Endothelial cell of umbilical vein (primary cell): ENCODE measurements at regions not wholly inside any gene's neighbourhood (a gene's known extent, or its start where the extent isn't known, plus 50 kb on each side); places are given as distances from the start of the nearest gene placed in this dataset.

Source experiments
- BruUV-seq: library from RNA; stranded (reverse); fragments of 400-500 nt; replicated peaks from 2 replicates; lab custom pipeline; 2021; lab: Mats Ljungman, UMichigan
- CTCF ChIA-PET: fragments of 300-600, 350-600 bp; sonication (Branson Sonifier 250); formaldehyde crosslinking; loops from one replicate; lab custom pipeline; 2021; ENCODE audit warnings: antibody characterized with exemption, inconsistent platforms; lab: Charles Lee
- POLR2A ChIA-PET: fragments of 300-600, 350-600 bp; sonication (Branson Sonifier 250); formaldehyde crosslinking; loops from one replicate; lab custom pipeline; 2021; ENCODE audit warnings: antibody characterized with exemption, inconsistent platforms; lab: Charles Lee
- DNase-seq: peaks from one replicate; pipeline ENCODE4 v3.0.0-alpha.2; 2011; ENCODE audit warnings: low read depth, low spot score
- FAIRE-seq: peaks from 2 replicates; lab custom pipeline; 2011; peaks lifted over from hg19 to GRCh38; lab: Jason Lieb, UNC
- H2AFZ ChIP-seq: 2 replicates; pipeline ENCODE4 v1.6.0; 2012; ENCODE audit warnings: low read depth, low read length, control low read depth, inconsistent platforms
- H3K27ac ChIP-seq: 2 replicates; pipeline ENCODE4 v1.5.1; 2011; ENCODE audit warnings: low read depth, mild to moderate bottlenecking, control low read depth, low read length, moderate library complexity; ENCODE audit not compliant: insufficient read depth
- H3K27me3 ChIP-seq, 2 experiments: 2 replicates each; pipeline versions ENCODE4 v1.6.0 to v1.6.1; 2011; ENCODE audit warnings: low read length in 2 of 2, mixed read lengths in 1 of 2; ENCODE audit not compliant: control insufficient read depth in 2 of 2, insufficient read depth in 2 of 2
- H3K36me3 ChIP-seq, 2 experiments: 2 replicates in 1 of 2; 3 replicates in 1 of 2; pipeline ENCODE4 v1.5.1; 2011; ENCODE audit warnings: low read length in 2 of 2, mild to moderate bottlenecking in 1 of 2, moderate library complexity in 1 of 2; ENCODE audit not compliant: control insufficient read depth in 2 of 2, insufficient read depth in 2 of 2; ENCODE audit errors: extremely low read depth in 1 of 2
- H3K4me1 ChIP-seq: 3 replicates; pipeline ENCODE4 v1.5.1; 2011; ENCODE audit warnings: mild to moderate bottlenecking, low read length; ENCODE audit not compliant: control insufficient read depth, insufficient read depth; ENCODE audit errors: extremely low read depth
- H3K4me2 ChIP-seq: 2 replicates; pipeline ENCODE4 v1.6.1; 2011; ENCODE audit warnings: low read length, control low read depth, mixed read lengths; ENCODE audit not compliant: insufficient read depth
- H3K4me3 ChIP-seq, 3 experiments: fragments of 200-600 bp in 1 of 3; sonication (generic), shearing (Covaris generic) in 1 of 3; replicated peaks in 1 of 3; 2 replicates each; pipeline ENCODE4 v1.5.1; 2011 to 2016; ENCODE audit warnings: control low read depth in 3 of 3, low read length in 3 of 3, mild to moderate bottlenecking in 2 of 3, inconsistent platforms in 1 of 3, low read depth in 1 of 3, moderate library complexity in 1 of 3; ENCODE audit not compliant: insufficient read depth in 1 of 3
- H3K79me2 ChIP-seq: 2 replicates; pipeline ENCODE4 v1.6.0; 2012; ENCODE audit warnings: low read length, inconsistent platforms; ENCODE audit not compliant: control insufficient read depth, insufficient read depth
- H3K9ac ChIP-seq: replicated peaks from 2 replicates; pipeline ENCODE3; 2011; ENCODE audit warnings: low read length, control low read depth; ENCODE audit not compliant: insufficient read depth; ENCODE audit errors: extremely low read depth
- H3K9me1 ChIP-seq: replicated peaks from 3 replicates; pipeline ENCODE4 v1.6.0; 2011; ENCODE audit warnings: mild to moderate bottlenecking, low read length; ENCODE audit not compliant: control insufficient read depth, insufficient read depth; ENCODE audit errors: extremely low read depth
- H3K9me3 ChIP-seq: replicated peaks from 2 replicates; pipeline ENCODE4 v1.5.1; 2012; ENCODE audit warnings: low read length, inconsistent platforms; ENCODE audit not compliant: control insufficient read depth, insufficient read depth
- H4K20me1 ChIP-seq: replicated peaks from 2 replicates; pipeline ENCODE3; 2011; ENCODE audit warnings: mild to moderate bottlenecking, low read length; ENCODE audit not compliant: control insufficient read depth, insufficient read depth; ENCODE audit errors: extremely low read depth
- FOS ChIP-seq: IDR thresholded peaks from 2 replicates; pipeline ENCODE4 v1.6.1; 2011; ENCODE audit warnings: mild to moderate bottlenecking, low read length, moderate library complexity, borderline replicate concordance; ENCODE audit not compliant: insufficient read depth
- JUN ChIP-seq: IDR thresholded peaks from 2 replicates; pipeline ENCODE4 v1.6.1; 2011; ENCODE audit warnings: borderline replicate concordance, low read depth; ENCODE audit not compliant: insufficient read length, insufficient read depth
- MYC ChIP-seq: IDR thresholded peaks from one replicate; pipeline ENCODE4 v1.6.1; 2011; ENCODE audit warnings: mild to moderate bottlenecking, low read depth, low read length
- POLR2A ChIP-seq: IDR thresholded peaks from 2 replicates; pipeline ENCODE4 v1.6.1; 2012; ENCODE audit warnings: low read depth, mild to moderate bottlenecking, control low read depth, low read length
- POLR2AphosphoS5 ChIP-seq: IDR thresholded peaks from 2 replicates; pipeline ENCODE4 v1.6.1; 2012; ENCODE audit warnings: low read depth, mild to moderate bottlenecking, control low read depth, low read length, moderate library complexity; ENCODE audit not compliant: insufficient read depth
- dilution Hi-C: fragments of 300-500 bp; cut with MboI; formaldehyde crosslinking; loops from one replicate; pipeline ENCODE4 v1.15.0; 2019; ENCODE audit warnings: low sequenced_read_pairs; ENCODE audit not compliant: extremely low pct_ligation_motif_present
- intact Hi-C: fragments of 100-400 bp; cut with micrococcal nuclease; formaldehyde crosslinking; loops from one replicate; pipeline ENCODE4 v1.10.0; 2022
- TF ChIP-seq, protein P1 (sequence below): IDR thresholded peaks from 2 replicates; pipeline ENCODE4 v1.6.1; 2011; ENCODE audit not compliant: insufficient read depth, insufficient read length
- TF ChIP-seq, protein P2 (sequence below), 2 donors: IDR thresholded peaks; 1 replicate in 1 of 2; 2 replicates in 1 of 2; pipeline ENCODE4 v1.5.1; 2011; ENCODE audit warnings: low read length in 2 of 2, mild to moderate bottlenecking in 2 of 2, moderate library complexity in 2 of 2, control low read depth in 1 of 2, inconsistent platforms in 1 of 2, low read depth in 1 of 2; ENCODE audit not compliant: insufficient read depth in 1 of 2; ENCODE audit errors: extremely low read depth in 1 of 2

DNA sequence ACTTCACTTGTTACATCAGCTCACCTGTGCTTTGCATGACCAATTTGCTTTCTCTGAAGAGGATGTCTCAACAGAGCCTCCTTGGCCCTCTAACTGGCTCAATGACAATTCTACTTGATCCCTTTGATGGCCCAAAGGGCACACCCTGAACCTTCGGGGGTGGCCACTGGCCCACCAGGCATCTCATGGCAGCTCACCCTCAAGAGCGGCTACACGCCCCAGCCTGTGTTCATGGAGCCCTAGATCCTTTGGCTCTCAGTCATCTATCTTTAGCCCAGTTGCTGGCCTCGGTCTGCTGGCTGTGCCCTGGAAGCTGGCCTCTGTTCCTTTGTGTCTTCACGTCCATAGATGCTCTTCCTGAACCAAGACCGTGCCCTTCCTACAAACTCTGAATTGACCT is 476.7 kb downstream of the NPHP4 start:
- ChIA-PET CTCF (interaction anchor here (1.8 kb wide), 1 partner anchor 395 kb away, joined by 6 read pairs; no protein-coding TSS in a partner anchor), POLR2A (no interaction called here)
- Histone ChIP-seq H4K20me1 (no peaks in the 10 kb centered on the region), H3K4me1 (no peaks in the 10 kb centered on the region), H3K9me3 (no peaks in the 10 kb centered on the region), H3K4me2 (no peak overlapping the region), H3K79me2 (no peaks in the 10 kb centered on the region), H3K27me3 (no peaks in the 10 kb centered on the region), H3K36me3 (no peaks in the 10 kb centered on the region), H3K4me3 (no peak overlapping the region), H2AFZ (no peak overlapping the region), H3K9me1 (no peaks in the 10 kb centered on the region), H3K9ac (no peak overlapping the region), H3K27ac (no peak overlapping the region)
- FAIRE-seq, result no peak
- intact Hi-C loops, result no loop called here
- TF ChIP-seq, protein P1, sequence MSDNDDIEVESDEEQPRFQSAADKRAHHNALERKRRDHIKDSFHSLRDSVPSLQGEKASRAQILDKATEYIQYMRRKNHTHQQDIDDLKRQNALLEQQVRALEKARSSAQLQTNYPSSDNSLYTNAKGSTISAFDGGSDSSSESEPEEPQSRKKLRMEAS, result no peak
- TF ChIP-seq POLR2A (no peak), FOS (no peak), POLR2AphosphoS5 (no peak), MYC (no peak), JUN (no peak)
- no TSS peak for BruUV-seq
- dilution Hi-C loops, result no loop called here
- no peak for DNase-seq

DNA sequence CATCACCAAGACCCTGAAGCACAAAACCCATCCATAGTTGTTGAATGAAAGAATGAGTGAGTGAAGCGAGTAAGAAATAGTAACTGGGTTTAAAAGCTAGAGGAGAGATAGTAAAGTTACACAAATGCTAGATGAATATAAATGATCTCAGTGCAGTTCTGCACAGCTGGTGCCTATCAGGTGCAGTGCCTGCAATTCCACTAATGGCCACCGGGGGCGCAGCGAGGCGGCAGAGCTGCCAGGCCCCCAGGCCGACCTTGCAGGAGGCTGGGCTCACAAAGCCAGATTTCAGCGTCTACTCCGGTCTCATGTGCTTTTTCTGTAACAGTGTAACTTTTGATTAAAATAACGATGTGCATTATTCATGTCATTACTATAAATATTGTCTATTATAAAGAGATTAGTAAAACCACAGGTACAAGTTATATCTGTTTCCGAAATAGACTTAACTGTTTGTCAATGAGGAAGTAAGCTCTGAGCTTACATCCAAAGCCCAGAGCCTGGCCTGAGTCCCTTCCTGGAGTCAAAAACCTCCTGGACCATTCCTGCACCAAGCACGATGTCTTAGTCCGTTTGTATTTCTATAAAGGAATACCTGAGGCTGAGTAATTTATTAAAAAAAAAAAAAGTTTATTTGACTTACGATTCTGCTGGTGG is 477.6 kb downstream of the NPHP4 start:
- no peak overlapping the region for H3K4me3 ChIP-seq
- ChIA-PET POLR2A (no interaction called here), CTCF (interaction anchor here (1.8 kb wide), 1 partner anchor 396 kb away, joined by 6 read pairs; no protein-coding TSS in a partner anchor)
- no peak overlapping the region for H3K4me2 ChIP-seq
- H3K4me1 ChIP-seq, result no peaks in the 10 kb centered on the region
- no peaks in the 10 kb centered on the region for H3K36me3 ChIP-seq
- H2AFZ ChIP-seq, result no peak overlapping the region
- H3K9me1 ChIP-seq, result no peaks in the 10 kb centered on the region
- no peak overlapping the region for H3K9ac ChIP-seq
- peak; percentile 15 for FAIRE-seq
- TF ChIP-seq, protein P2, sequence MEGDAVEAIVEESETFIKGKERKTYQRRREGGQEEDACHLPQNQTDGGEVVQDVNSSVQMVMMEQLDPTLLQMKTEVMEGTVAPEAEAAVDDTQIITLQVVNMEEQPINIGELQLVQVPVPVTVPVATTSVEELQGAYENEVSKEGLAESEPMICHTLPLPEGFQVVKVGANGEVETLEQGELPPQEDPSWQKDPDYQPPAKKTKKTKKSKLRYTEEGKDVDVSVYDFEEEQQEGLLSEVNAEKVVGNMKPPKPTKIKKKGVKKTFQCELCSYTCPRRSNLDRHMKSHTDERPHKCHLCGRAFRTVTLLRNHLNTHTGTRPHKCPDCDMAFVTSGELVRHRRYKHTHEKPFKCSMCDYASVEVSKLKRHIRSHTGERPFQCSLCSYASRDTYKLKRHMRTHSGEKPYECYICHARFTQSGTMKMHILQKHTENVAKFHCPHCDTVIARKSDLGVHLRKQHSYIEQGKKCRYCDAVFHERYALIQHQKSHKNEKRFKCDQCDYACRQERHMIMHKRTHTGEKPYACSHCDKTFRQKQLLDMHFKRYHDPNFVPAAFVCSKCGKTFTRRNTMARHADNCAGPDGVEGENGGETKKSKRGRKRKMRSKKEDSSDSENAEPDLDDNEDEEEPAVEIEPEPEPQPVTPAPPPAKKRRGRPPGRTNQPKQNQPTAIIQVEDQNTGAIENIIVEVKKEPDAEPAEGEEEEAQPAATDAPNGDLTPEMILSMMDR (IDR thresholded peaks at IDR 0.05; ENCODE audit: extremely low read depth in 1 of 2, insufficient read depth in 1 of 2, low read depth in 1 of 2, low read length in 2 of 2), result peak; percentile 92 to 98
- no peak for TF ChIP-seq MYC
- no peaks in the 10 kb centered on the region for H4K20me1 ChIP-seq
- H3K9me3 ChIP-seq, result no peaks in the 10 kb centered on the region
- peak; percentile 24 for DNase-seq
- intact Hi-C loops, result loop anchor here (1.0 kb wide), 1 partner anchor 379 kb away; no protein-coding TSS in a partner anchor
- H3K27me3 ChIP-seq, result no peaks in the 10 kb centered on the region
- dilution Hi-C loops, result no loop called here
- BruUV-seq, result no TSS peak
- no peak overlapping the region for H3K27ac ChIP-seq
- H3K79me2 ChIP-seq, result no peaks in the 10 kb centered on the region
